Prostate gland (tissue), 2 donors: ENCODE measurements at regions not wholly inside any gene's neighbourhood (a gene's known extent, or its start where the extent isn't known, plus 50 kb on each side); places are given as distances from the start of the nearest gene placed in this dataset.

Source experiments
- CTCF ChIP-seq, 4 experiments: fragments of 200-600 bp in 2 of 4; fragments of 450-650 bp in 2 of 4; sonication (generic) in 2 of 4; IDR thresholded peaks; 1 replicate in 3 of 4; 2 replicates in 1 of 4; pipeline ENCODE4 v1.5.1; 2016 to 2019; ENCODE audit warnings: antibody characterized with exemption in 4 of 4, mild to moderate bottlenecking in 2 of 4, moderate library complexity in 2 of 4
- POLR2A ChIP-seq: fragments of 450-650 bp; IDR thresholded peaks from one replicate; pipeline ENCODE4 v1.6.1; 2016; ENCODE audit warnings: antibody characterized with exemption, mild to moderate bottlenecking
- POLR2AphosphoS5 ChIP-seq: sonication (generic); formaldehyde crosslinking; IDR thresholded peaks from one replicate; pipeline ENCODE4 v1.6.1; 2017; ENCODE audit warnings: antibody characterized with exemption

GRCh38 chr3:18007980-18008379, 265.5 kb upstream of the TBC1D5 start:
- TF ChIP-seq POLR2A (no peak), CTCF (IDR thresholded peaks at IDR 0.05) (no peak), POLR2AphosphoS5 (no peak)
